Activated T-cell treated with anti-CD3 and anti-CD28 coated beads, Interleukin-2, amount 50 U/mL, for 24 hours (primary cell): ENCODE measurements at regions not wholly inside any gene's neighbourhood (a gene's known extent, or its start where the extent isn't known, plus 50 kb on each side); places are given as distances from the start of the nearest gene placed in this dataset.
"Not testable (repeated sequence)": the region's sequence is repeated elsewhere in the genome, so short reads cannot be mapped to it uniquely, and the experiment has no call there.

Source experiments
- DNase-seq: peaks from one replicate; pipeline ENCODE4 v3.0.0-alpha.2; 2020
- H3K27ac Mint-ChIP-seq: 2 replicates; pipeline ENCODE4 v1.8.0; 2020; ENCODE audit warnings: mild to moderate bottlenecking, mixed read lengths
- H3K27me3 Mint-ChIP-seq: 2 replicates; pipeline ENCODE4 v1.8.0; 2020; ENCODE audit warnings: mixed read lengths
- H3K36me3 Mint-ChIP-seq: 2 replicates; pipeline ENCODE4 v1.8.0; 2020; ENCODE audit warnings: low read depth, mixed read lengths
- H3K4me1 Mint-ChIP-seq: 2 replicates; pipeline ENCODE4 v1.8.0; 2020; ENCODE audit warnings: low read depth, mixed read lengths
- H3K4me3 Mint-ChIP-seq: 2 replicates; pipeline ENCODE4 v1.8.0; 2020; ENCODE audit warnings: mild to moderate bottlenecking, moderate library complexity, mixed read lengths
- H3K9me3 Mint-ChIP-seq: 2 replicates; pipeline ENCODE4 v1.8.0; 2020; ENCODE audit warnings: mixed read lengths

- H3K36me3 Mint-ChIP-seq = no peaks in the 10 kb centered on the region
- H3K9me3 Mint-ChIP-seq = peaks cover 7% of the 10 kb centered on the region
- no peak overlapping the region for H3K27ac Mint-ChIP-seq
- H3K27me3 Mint-ChIP-seq = peaks cover 3% of the 10 kb centered on the region
- no peaks in the 10 kb centered on the region for H3K4me1 Mint-ChIP-seq
- no peak for DNase-seq
- H3K4me3 Mint-ChIP-seq = no peak overlapping the region
Measured at GRCh38 chr9:108057421-108058134, 568.0 kb upstream of the KLF4 start.

- peaks cover 4% of the 10 kb centered on the region for H3K9me3 Mint-ChIP-seq
- H3K27me3 Mint-ChIP-seq = peaks cover 3% of the 10 kb centered on the region
- H3K27ac Mint-ChIP-seq = no peak overlapping the region
- DNase-seq = no peak
- H3K4me3 Mint-ChIP-seq = no peak overlapping the region
- H3K4me1 Mint-ChIP-seq = no peaks in the 10 kb centered on the region
- H3K36me3 Mint-ChIP-seq = no peaks in the 10 kb centered on the region
Measured at GRCh38 chr9:108056805-108057386, 567.3 kb upstream of the KLF4 start.

- H3K4me1 Mint-ChIP-seq = no peaks in the 10 kb centered on the region
- H3K9me3 Mint-ChIP-seq = peaks cover 4% of the 10 kb centered on the region
- H3K4me3 Mint-ChIP-seq = no peak overlapping the region
- DNase-seq = no peak
- H3K27me3 Mint-ChIP-seq = peaks cover 3% of the 10 kb centered on the region
- H3K27ac Mint-ChIP-seq = no peak overlapping the region
- H3K36me3 Mint-ChIP-seq = no peaks in the 10 kb centered on the region
Measured at GRCh38 chr9:108056084-108056804, 566.7 kb upstream of the KLF4 start.

GRCh38 chr9:108054131-108054630 is 564.6 kb upstream of the KLF4 start:
- Mint-ChIP-seq H3K4me3 (no peak overlapping the region), H3K9me3 (peaks cover 4% of the 10 kb centered on the region), H3K27ac (no peak overlapping the region), H3K27me3 (peaks cover 3% of the 10 kb centered on the region), H3K36me3 (no peaks in the 10 kb centered on the region), H3K4me1 (no peaks in the 10 kb centered on the region)
- DNase-seq = no peak

- H3K27me3 Mint-ChIP-seq = peaks cover 3% of the 10 kb centered on the region
- DNase-seq = no peak
- no peak overlapping the region for H3K4me3 Mint-ChIP-seq
- H3K27ac Mint-ChIP-seq = no peak overlapping the region
- H3K4me1 Mint-ChIP-seq = no peaks in the 10 kb centered on the region
- peaks cover 5% of the 10 kb centered on the region for H3K9me3 Mint-ChIP-seq
- no peaks in the 10 kb centered on the region for H3K36me3 Mint-ChIP-seq
Measured at GRCh38 chr9:108053555-108054061, 564.0 kb upstream of the KLF4 start.

- Mint-ChIP-seq H3K4me1 (no peaks in the 10 kb centered on the region), H3K9me3 (peaks cover 11% of the 10 kb centered on the region), H3K36me3 (no peaks in the 10 kb centered on the region)
Measured at GRCh38 chr9:108052431-108053080, 563.0 kb upstream of the KLF4 start.

GRCh38 chr9:108050894-108051293 is 561.3 kb upstream of the KLF4 start:
- Mint-ChIP-seq H3K27me3 (peaks cover 3% of the 10 kb centered on the region), H3K4me1 (no peaks in the 10 kb centered on the region), H3K36me3 (no peaks in the 10 kb centered on the region), H3K27ac (no peak overlapping the region), H3K4me3 (no peak overlapping the region), H3K9me3 (peaks cover 13% of the 10 kb centered on the region)
- no peak for DNase-seq

More at GRCh38 chr9:108052431-108053080, 563.0 kb upstream of the KLF4 start:
- H3K27ac Mint-ChIP-seq = no peak overlapping the region
- no peak for DNase-seq
- H3K4me3 Mint-ChIP-seq = no peak overlapping the region
- H3K27me3 Mint-ChIP-seq = peaks cover 3% of the 10 kb centered on the region

- DNase-seq = no peak
- no peaks in the 10 kb centered on the region for H3K4me1 Mint-ChIP-seq
- no peak overlapping the region for H3K4me3 Mint-ChIP-seq
- no peak overlapping the region for H3K27ac Mint-ChIP-seq
- H3K9me3 Mint-ChIP-seq = peaks cover 13% of the 10 kb centered on the region
- no peaks in the 10 kb centered on the region for H3K36me3 Mint-ChIP-seq
- peaks cover 3% of the 10 kb centered on the region for H3K27me3 Mint-ChIP-seq
Measured at GRCh38 chr9:108049671-108050494, 560.3 kb upstream of the KLF4 start.

GRCh38 chr9:108049026-108049607 is 559.5 kb upstream of the KLF4 start:
- no peak overlapping the region for H3K4me3 Mint-ChIP-seq
- peaks cover 3% of the 10 kb centered on the region for H3K27me3 Mint-ChIP-seq
- no peak for DNase-seq

GRCh38 chr9:108048406-108049025 is 558.9 kb upstream of the KLF4 start:
- peaks cover 21% of the 10 kb centered on the region for H3K9me3 Mint-ChIP-seq
- no peak overlapping the region for H3K4me3 Mint-ChIP-seq
- H3K27ac Mint-ChIP-seq = no peak overlapping the region
- H3K27me3 Mint-ChIP-seq = peaks cover 3% of the 10 kb centered on the region
- no peaks in the 10 kb centered on the region for H3K36me3 Mint-ChIP-seq
- H3K4me1 Mint-ChIP-seq = no peaks in the 10 kb centered on the region
- DNase-seq = no peak

More at GRCh38 chr9:108049026-108049607, 559.5 kb upstream of the KLF4 start:
- H3K4me1 Mint-ChIP-seq = no peaks in the 10 kb centered on the region
- no peaks in the 10 kb centered on the region for H3K36me3 Mint-ChIP-seq
- H3K27ac Mint-ChIP-seq = no peak overlapping the region
- peaks cover 17% of the 10 kb centered on the region for H3K9me3 Mint-ChIP-seq

- not testable (repeated sequence) for H3K4me1 Mint-ChIP-seq, H3K36me3 Mint-ChIP-seq
Measured at GRCh38 chr9:108047777-108048176, 558.2 kb upstream of the KLF4 start.

GRCh38 chr9:108047264-108047663 is 557.7 kb upstream of the KLF4 start:
- DNase-seq = no peak
- Mint-ChIP-seq H3K4me3 (no peak overlapping the region), H3K36me3 (no peaks in the 10 kb centered on the region), H3K27ac (no peak overlapping the region), H3K27me3 (no peaks in the 10 kb centered on the region), H3K9me3 (peaks cover 24% of the 10 kb centered on the region), H3K4me1 (no peaks in the 10 kb centered on the region)

More at GRCh38 chr9:108047777-108048176, 558.2 kb upstream of the KLF4 start:
- peaks cover 22% of the 10 kb centered on the region for H3K9me3 Mint-ChIP-seq
- not testable (repeated sequence) for H3K4me3 Mint-ChIP-seq, H3K27ac Mint-ChIP-seq, DNase-seq, H3K27me3 Mint-ChIP-seq

GRCh38 chr9:108045851-108046250 is 556.3 kb upstream of the KLF4 start:
- no peaks in the 10 kb centered on the region for H3K4me1 Mint-ChIP-seq
- no peak for DNase-seq
- no peak overlapping the region for H3K4me3 Mint-ChIP-seq
- no peak overlapping the region for H3K27ac Mint-ChIP-seq
- H3K36me3 Mint-ChIP-seq = no peaks in the 10 kb centered on the region
- H3K9me3 Mint-ChIP-seq = peaks cover 24% of the 10 kb centered on the region
- no peaks in the 10 kb centered on the region for H3K27me3 Mint-ChIP-seq
